Fibroblast of gingiva (primary cell): ENCODE measurements at regions not wholly inside any gene's neighbourhood (a gene's known extent, or its start where the extent isn't known, plus 50 kb on each side); places are given as distances from the start of the nearest gene placed in this dataset.
A peak's percentile ranks its signal among the peaks of the same experiment; 100 is the strongest.

Experiments used
- DNase-seq: peaks from one replicate; pipeline ENCODE4 v3.0.0-alpha.2; 2011; ENCODE audit warnings: low read depth

DNA sequence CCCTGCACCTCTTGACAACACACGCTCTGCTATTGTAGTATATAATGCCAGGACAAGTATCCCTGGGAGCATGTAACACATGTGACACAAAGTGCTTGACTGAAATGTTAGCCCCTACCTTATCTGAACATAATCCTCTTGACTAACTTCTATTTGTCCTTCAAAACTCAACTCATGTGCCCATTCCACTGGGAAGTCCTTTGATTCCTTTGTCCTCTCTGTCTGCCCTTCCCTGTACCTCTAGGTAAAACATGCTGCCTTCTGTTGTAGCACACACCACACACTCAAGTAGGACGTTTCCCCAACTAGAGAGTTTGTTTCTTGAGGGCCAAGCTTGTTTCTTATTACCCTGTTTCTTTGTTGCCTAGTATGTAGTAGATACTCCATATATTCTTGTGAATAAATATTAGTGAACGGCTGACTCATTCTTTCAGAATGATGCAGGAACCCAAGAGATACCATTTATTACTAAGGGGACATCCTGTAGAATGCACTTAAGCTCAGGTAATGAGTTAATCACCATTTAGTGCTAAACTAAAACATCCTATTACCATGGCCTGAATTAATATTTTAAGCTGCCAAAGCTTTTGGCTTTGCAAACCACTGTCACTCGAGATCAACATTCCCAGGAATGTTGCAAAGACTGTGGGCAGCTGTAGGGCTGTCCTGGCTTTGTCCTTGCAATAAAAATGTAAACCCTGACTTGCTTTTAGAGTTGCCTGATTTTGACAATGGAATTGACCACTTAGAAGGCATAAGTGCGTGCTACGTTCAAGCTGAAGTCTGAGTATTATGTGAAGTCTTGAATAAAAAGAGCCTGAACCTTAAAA, 313.4 kb downstream of the COG6 start:
- DNase-seq: no peak

DNA sequence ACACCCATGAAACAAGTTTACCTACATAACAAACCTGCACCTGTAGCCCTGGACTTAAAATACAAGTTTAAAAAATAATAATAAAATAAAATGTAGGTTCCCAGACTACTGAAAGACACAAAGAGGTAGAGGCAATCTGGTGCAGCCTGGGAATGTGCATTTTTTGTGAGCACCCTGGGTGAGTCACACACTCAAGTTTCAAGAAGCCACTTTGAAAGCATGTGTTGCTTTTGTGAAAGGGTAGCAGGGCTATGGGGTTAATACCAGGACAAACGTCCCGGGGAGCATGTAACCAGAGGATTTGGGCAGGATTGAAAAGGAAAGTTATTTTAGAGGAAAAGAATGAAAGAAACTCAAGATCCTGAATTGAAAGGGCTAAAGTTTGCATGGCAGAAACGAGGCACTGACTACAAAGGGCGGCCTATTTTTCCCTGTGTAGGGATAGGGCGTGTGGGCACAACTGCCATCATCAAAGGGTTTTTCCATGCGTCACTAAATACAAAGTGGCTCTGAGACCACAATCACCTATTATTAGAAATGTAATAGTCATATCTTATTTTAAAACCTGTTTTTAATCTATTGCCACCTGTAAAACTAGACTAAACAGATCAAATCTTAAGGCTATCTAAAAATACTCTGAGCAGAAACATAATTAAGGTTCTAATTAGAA, 314.9 kb downstream of the COG6 start:
- no peak for DNase-seq

DNA sequence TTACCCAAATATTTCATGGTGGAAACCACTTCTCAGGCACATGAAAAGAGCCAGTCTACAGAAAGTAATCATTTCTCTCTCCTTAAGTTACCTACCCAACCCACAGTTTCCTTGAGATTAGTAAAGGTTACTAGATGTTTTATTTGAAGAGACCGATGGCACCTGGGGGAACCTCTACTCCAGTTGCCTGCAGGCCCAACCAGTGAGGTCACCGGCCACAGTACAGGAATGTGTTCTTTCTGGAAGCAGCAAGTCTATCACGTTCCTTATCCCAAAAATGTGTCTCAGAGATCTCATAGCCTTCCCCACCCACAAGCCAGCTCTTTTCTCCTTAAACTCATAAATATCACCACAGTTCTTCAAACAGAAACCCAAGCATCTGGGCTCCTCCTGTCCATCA, 316.1 kb downstream of the COG6 start:
- no peak for DNase-seq

DNA sequence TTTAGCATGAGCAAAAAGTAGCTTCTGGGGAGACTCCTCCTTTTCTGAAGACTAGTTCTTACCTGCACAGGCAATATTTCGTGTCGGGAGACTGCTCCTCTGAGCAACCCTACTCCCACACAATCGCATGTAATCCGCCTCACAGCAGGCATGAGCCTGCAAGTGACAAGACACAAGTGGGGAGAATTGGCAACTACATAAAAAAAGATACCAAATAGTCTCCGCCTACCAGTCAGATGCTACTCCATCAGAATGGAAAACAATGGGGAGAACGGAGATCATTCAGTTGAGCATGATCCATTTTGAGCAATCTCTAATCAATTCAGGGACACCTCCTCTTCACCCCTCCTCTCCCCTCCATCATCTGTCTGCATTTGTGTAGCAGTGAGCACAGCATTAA, 321.0 kb downstream of the COG6 start:
- DNase-seq: no peak

DNA sequence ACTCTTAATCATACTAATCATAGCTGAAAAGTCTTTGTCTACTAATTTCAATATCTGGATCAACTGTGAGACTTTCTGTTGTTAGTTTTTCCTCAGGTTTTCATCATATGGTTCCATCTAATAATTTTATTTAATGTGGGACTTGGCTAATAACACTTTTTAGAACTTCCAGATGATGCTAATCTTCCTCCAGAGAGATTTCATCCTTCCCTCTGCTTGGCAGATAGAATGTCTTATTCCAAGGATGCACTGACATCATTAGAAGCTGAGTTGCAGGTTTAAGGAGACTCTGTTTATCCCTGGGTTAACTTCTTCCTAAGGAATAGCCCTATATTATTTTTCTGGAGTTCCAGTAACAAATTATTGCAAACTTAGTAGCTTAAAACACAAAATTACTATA, 325.6 kb downstream of the COG6 start:
- DNase-seq: no peak

DNA sequence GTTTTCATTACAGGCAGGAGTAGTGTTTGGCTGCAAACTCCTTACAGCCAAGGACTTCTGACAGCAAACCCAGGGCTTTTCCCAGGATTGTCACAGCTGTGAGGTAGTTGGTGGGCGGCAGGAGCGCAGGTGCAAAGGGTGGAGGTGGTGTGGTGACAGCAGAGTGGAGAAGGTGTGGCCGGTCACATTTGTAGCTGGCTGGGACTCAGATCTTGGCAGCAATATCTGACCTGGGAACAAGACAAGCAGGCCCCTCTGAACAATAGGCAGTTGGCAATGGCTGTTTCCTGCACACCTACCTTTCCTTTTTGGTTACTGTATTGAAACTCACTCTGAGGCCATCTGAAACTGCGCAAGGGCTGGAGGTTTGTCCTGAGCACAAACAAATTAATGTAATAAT, 327.3 kb downstream of the COG6 start:
- DNase-seq: no peak

DNA sequence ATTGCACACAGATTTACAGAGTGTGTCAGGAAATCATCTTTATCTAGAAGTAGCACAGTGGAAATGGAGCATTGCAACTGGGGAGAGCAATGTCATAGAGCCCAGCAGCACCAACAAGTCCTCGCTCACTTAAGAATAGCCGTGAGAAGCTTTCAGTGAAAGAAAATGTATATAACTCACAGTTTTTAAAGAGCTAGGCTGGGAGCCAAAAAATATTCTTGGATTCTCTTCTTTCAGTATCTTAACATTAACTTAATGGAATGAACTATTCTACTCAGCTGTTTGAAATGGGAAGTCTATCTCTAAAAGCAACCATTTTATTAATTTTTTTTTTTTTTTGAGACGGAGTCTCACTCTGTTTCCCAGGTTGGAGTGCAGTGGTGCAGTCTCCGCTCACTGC, 329.6 kb downstream of the COG6 start:
- no peak for DNase-seq

DNA sequence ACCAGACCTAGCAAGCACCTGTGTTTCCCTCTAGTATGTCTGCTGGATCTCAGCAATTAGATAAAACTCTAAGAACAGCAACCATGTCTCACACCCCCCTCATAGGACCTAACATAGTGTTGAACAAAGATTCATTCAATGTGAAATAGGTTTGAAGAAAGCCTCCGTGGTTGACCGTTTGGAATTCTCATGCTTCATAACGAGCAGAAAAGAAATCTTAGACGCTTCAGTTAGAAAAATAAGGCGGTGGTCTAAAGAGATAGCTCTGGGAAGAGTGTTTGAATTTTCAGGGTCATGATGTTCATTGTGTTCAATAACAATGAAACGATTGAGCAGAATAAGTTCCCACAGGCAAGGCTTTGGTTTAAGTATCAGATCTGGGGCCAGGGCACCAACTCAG, 332.9 kb downstream of the COG6 start:
- no peak for DNase-seq

DNA sequence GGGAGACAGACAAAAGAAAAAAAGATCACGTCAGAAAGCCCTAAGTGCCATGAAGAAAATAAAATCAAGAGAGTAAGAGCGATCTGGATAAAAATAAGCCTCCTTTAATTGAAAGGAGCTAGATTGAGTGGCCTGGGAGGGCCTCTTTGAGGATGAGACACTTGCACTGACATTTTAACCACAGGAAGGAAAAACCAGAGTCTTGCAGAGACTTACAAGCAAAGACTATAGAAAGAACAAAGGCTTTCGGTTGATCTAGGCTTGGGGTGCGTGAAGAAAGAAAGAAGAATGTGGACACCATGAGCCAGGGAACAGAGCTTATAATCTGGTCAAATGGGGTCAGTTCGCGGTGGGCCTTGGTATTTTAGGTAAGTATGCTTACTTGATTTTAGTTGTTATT, 342.7 kb downstream of the COG6 start:
- DNase-seq: no peak

DNA sequence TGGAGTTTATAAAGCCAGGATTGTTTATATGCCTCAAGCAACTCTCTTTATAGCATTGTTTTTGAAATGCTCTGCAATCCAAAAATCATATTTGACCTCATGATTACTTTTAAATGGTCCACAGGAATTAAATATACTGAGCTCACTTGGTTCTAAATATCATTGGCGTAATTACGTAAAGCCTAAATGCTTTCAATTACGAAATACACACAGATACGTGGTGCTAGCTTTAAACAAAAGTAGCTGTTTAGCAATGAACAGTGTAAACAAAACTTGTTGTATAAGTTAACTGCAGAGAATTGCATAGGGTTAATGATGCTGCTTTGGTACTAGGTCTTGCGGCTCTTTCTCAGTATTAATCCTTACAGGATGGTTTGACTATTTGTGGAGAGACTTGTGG, 346.6 kb downstream of the COG6 start:
- no peak for DNase-seq

DNA sequence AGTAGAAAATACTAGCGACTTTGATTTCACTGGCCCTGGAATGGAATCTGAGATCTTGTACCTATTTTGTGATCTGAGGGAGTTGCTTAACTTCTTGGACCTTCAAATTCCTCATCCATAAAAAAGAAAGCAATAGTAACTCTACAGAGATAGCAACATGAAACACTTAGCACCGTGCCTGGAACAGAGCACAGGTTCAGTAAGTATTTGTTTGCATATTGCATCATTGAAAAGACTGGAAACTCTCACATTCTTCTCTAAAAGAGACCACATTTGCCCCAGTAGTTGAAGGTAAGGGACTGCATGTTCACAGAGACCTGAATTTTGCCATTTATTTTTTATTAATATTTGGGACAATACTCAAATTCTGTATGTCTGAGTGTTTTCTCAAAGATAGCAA, 358.1 kb downstream of the COG6 start:
- no peak for DNase-seq

DNA sequence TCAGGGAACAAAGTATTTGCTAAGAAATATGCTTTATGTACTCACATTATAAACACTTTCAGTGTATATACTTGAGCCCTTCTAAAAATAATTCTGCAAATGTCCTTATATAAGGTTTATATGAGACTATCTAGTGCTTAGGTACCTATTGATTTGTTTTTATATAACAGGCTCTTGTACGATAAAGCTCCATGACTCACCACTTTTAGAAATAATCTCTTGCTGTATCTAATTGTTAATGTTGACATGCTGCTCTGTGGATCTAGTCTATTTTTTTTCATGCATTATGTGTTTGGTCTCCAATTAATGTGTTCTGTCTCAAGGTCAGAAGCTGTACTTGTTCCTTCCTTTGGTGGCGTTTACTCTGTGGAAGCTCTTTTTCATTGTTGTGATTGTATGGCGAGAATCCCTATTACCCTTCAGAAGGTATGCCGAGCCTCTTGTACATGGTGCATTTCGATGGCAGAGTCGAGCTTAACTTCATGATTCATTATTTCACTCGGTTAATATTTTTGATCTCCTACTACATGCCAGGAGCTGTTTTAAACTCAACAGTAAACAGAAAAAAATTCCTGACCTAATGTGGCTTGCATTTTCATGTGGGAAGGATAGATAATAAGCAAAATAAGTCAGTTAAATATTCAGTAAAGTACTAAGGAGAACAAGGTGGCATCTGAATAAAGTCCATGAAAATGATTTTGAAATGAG, 361.6 kb downstream of the COG6 start:
- DNase-seq: no peak

DNA sequence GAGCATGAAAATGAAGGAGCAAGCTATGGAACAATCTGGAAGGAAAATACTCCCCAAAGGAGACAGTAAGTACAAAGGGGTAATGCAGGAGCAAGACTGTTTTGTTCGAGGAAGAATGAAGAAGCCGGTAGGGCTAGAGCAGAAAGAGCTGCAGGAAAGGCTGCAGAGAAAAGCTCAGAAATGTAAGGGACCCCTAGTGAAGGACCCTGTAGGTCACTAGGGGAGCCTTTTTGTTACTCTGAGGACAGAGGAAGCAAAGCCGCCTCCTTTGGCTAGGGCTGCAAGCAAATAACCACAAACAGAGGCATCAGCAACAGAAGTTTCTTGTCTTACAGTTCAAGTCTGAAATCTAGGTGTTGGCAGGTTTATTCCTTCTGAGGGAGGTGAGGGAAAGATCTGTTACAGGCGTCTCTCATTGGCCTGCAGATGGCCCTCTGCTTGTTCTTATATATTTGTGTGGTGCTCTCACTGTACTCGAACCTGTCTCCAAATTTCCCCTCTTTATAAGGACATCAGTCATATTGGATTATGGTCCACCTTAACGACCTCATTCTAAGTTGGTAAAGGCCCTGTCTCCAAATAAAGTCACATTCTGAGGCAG, 362.3 kb downstream of the COG6 start:
- DNase-seq: no peak

DNA sequence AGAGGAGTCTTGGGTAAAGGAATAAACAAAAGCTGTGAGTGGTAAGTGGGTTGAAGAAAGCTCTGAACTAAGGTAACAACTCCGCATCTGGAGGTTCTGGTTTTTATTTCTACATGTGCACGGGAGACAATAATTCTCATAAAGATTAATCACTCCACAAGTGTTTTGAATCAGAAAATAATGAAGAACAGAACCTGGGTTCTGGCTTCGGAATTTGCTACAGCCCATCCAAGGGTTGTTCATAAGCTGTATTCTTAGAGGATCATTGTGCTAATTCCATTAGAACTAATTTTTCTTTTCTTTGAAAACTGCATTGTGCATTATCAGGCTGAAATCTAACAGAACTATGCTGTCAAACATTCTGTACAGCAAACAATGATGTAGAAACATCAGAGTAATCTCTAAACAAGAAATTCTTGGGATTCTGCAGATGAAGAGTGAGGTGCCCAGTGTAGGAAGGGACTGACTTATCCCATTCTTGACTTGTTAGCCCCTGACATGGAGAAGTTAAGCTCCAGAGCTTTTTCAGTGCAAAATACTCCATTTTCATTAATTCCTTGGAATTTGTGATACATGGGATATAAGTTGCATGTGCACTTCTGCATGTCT, 368.2 kb downstream of the COG6 start:
- DNase-seq: no peak

DNA sequence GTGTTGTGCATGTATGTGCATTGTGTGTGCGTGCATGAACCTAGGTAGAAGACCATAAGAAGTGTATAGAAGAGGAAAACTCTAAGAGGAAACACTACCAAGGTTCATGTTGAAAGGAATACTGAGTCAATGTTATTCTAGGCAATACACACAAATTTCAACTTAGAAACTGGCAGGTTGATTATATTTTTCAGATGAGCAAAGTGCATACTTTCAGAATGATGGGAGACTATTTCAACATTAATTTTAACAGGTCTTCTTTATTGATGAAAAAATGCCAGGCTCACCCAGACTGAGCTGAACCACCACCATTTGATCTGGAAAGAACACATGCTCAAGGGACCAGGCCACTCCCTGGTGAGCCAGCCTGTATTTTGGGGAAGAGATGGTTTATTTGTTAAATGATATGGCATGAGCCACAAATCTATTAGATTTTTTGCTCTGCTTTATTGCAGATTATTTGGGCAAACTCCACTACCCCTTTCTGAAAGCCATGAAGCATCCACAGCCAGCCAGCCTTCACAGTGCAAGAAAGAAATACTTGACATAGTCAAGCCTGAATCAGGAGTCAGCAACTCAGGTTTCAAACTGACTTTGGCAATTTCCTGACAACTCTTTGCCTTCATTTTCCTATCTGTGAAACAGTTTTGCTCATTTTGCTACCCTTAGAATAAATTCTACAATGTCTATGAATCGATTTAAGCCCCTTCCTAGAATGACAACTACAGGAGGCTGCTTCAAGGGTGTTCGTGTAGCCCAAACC, 368.9 kb downstream of the COG6 start:
- peak; percentile 44 for DNase-seq

DNA sequence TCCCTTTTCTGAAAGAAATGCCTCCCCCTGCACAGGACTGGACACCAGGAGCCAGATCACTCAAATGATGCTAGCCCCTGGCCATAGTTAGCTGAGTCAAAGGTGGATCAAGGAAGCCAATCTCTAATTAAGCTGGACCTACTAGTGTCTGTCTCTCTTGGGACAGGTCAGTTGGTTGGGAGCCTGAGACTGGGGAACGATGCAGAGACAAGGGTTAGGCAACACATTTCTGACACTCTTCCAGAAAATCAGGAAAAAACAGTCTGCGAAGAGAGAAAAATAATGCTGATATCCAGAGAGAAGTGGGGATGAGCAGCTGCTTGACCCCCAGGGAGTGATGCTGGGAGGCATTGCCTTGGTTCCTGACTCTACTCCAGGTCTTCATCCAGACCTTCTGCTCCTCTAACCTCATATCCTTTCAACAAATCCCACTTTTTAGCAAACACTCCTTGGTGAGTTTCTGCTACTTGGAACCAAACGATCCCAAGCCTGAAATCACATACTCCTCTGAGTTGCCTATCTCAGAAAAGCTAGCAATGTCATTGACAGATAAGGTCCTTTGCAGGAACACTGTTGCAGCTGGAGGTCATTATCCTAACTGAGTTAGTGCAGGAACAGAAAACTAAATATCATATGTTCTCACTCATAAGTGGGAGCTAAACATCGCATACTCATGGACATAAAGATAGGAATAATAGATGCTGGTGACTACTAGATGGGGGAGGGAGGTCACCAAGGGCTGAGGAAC, 369.7 kb downstream of the COG6 start:
- no peak for DNase-seq

DNA sequence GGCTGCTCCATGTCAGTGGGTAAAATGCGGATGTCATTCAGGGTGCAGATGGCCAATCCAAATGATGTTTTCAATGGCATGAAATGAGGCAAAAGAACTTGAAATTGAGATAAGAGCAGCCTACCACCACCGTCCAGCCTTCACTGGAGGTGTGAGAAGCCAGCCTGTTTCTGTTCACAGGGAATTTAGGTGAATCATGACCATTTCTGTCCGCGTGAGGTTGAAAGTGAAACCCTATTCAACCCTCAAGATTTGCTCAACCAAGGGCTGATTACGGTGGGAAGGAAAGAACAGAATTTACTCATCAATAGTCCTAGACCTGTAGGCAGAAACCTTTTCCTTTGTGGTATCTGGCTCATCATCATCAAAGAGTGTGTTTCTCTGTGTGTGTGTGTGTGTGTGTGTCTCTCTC, 370.7 kb downstream of the COG6 start:
- no peak for DNase-seq

DNA sequence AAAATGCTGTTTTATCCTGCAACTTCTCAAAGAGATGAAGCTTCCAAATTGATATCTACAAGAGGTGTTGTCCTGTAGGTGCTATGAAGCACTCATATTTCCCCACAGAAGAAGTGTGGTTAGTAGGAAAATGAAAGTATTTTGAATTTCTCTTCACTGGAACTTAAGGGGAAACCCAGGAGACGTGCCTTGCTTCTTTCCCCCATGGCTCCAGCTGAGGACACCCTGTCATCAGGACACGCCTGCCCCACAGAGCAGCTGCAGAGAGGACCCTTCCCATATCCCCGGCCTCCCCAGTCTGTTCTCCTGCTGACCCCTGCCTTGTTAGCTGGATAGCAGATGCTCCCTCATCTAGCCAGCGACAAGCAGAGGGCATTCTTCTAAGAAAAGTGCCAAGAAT, 371.3 kb downstream of the COG6 start:
- DNase-seq: no peak

DNA sequence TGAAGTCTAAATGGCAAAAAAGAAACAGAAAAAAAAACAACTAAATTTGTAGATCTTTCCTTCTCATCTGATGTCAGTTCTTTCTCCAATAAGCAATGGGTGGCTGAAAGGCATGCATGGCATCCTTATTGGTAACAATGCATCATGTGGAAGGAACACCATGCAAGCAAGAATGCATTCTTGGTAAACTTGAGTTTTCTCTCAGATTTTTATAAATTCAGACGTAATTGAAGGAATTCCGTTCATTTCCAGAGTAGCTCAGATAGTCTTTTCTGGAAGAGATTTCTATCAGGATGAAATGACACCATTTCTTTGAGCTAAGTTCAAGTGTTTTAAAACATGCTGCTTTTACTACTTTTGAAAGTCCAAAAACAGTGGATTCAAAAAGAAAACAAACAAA, 373.0 kb downstream of the COG6 start:
- DNase-seq: no peak

DNA sequence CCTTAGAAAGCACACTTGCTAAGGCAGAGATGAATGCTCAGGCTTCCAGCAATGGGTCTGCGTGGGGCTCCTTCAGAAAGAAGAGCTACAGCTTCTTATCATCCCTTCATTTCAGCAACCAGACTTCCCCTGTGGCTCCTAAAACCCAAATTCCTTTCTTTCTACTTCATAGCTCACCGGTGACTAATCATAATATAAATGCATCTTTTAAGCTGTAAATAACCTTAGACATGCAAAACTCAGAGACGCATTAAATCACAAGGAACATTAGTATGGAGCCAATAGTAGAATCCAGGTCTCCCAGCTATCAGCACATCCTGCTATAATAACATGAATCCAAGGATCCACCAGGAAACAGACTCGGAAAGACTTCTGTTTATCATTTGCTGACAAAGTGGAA, 375.6 kb downstream of the COG6 start:
- peak; percentile 10 for DNase-seq

DNA sequence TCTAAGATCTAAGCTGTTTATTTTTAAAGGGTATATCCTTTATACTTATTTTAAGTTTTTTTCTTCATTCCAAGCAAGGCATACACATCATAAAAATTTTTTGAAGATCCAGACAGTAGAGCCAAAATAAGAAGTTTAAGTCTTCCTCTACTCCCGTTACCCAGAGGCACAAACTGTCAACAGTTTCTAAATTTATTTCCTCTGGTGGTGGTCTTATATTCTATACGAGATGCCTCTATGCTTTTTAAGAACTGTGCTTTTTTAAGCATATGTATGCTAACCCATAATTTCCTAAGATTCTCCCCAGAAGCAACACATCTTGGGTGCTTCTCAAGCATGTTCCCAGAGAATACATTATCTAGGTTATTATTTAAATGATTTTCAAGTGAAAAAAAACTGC, 383.6 kb downstream of the COG6 start:
- no peak for DNase-seq
